GM21515 (cell line): ENCODE measurements at regions not wholly inside any gene's neighbourhood (a gene's known extent, or its start where the extent isn't known, plus 50 kb on each side); places are given as distances from the start of the nearest gene placed in this dataset.
"Not testable (repeated sequence)": the region's sequence is repeated elsewhere in the genome, so short reads cannot be mapped to it uniquely, and the experiment has no call there.

Experiments used
- ATAC-seq: cut with Tn5 transposase; IDR thresholded peaks from one replicate; pipeline ENCODE4 v1.9.1; 2021; ENCODE audit not compliant: unreplicated experiment

GRCh38 chr1:198809247-198809646 is 170.4 kb downstream of the PTPRC start:
- no peak for ATAC-seq

- no peak for ATAC-seq
Observed at GRCh38 chr1:198811449-198811848, 172.6 kb downstream of the PTPRC start.

GRCh38 chr1:198823626-198824025 is 184.8 kb downstream of the PTPRC start:
- no peak for ATAC-seq

- ATAC-seq, result no peak
Observed at GRCh38 chr1:198825254-198825653, 186.4 kb downstream of the PTPRC start.

GRCh38 chr1:198829356-198829755 is 190.5 kb downstream of the PTPRC start:
- no peak for ATAC-seq

- ATAC-seq, result no peak
Observed at GRCh38 chr1:198829944-198830343, 191.1 kb downstream of the PTPRC start.

- ATAC-seq, result no peak
Observed at GRCh38 chr1:198830412-198830811, 191.6 kb downstream of the PTPRC start.

GRCh38 chr1:198833706-198834503 is 195.1 kb downstream of the PTPRC start:
- no peak for ATAC-seq

GRCh38 chr1:198837278-198838021 is 198.6 kb downstream of the PTPRC start:
- no peak for ATAC-seq

GRCh38 chr1:198838022-198838342 is 199.1 kb downstream of the PTPRC start:
- ATAC-seq, result no peak

GRCh38 chr1:198841477-198841876 is 202.6 kb downstream of the PTPRC start:
- ATAC-seq, result no peak

- no peak for ATAC-seq
Observed at GRCh38 chr1:198842686-198843085, 203.8 kb downstream of the PTPRC start.

- no peak for ATAC-seq
Observed at GRCh38 chr1:198845271-198845670, 206.4 kb downstream of the PTPRC start.

- ATAC-seq, result no peak
Observed at GRCh38 chr1:198845851-198846250, 207.0 kb downstream of the PTPRC start.

GRCh38 chr1:198846556-198846955 is 207.7 kb downstream of the PTPRC start:
- no peak for ATAC-seq

GRCh38 chr1:198848206-198848605 is 209.4 kb downstream of the PTPRC start:
- no peak for ATAC-seq

- ATAC-seq, result no peak
Observed at GRCh38 chr1:198848649-198849048, 209.8 kb downstream of the PTPRC start.

- no peak for ATAC-seq
Observed at GRCh38 chr1:198849093-198849492, 210.3 kb downstream of the PTPRC start.

GRCh38 chr1:198850196-198850595 is 211.4 kb downstream of the PTPRC start:
- ATAC-seq, result no peak

- ATAC-seq, result not testable (repeated sequence)
Observed at GRCh38 chr1:198850966-198851365, 212.1 kb downstream of the PTPRC start.

GRCh38 chr1:198856601-198857000 is 217.8 kb downstream of the PTPRC start:
- no peak for ATAC-seq

GRCh38 chr1:198858033-198858432 is 219.2 kb downstream of the PTPRC start:
- ATAC-seq, result no peak
